GM12891 (cell line): ENCODE measurements at regions not wholly inside any gene's neighbourhood (a gene's known extent, or its start where the extent isn't known, plus 50 kb on each side); places are given as distances from the start of the nearest gene placed in this dataset.

Experiments
- POLR2A ChIP-seq: IDR thresholded peaks from 2 replicates; pipeline ENCODE4 v1.6.1; 2011; ENCODE audit warnings: low read depth, low read length, control low read depth
- POLR2AphosphoS5 ChIP-seq: IDR thresholded peaks from 2 replicates; pipeline ENCODE4 v1.6.1; 2011; ENCODE audit warnings: low read depth, low read length, control low read depth

- TF ChIP-seq POLR2A = no peak
- TF ChIP-seq POLR2AphosphoS5 = no peak
Observed at GRCh38 chr3:4906107-4906621, 73.1 kb upstream of the BHLHE40 start.
